ENCODE measurements at regions not wholly inside any gene's neighbourhood (a gene's known extent, or its start where the extent isn't known, plus 50 kb on each side); places are given as distances from the start of the nearest gene placed in this dataset.
"Not testable (repeated sequence)": the region's sequence is repeated elsewhere in the genome, so short reads cannot be mapped to it uniquely, and the experiment has no call there.

- H3K4me1 ChIP-seq: peaks cover 6 to 9% of the 10 kb centered on the region in 2 donors
- peak in 1 of 2 donors; percentile 13 for ATAC-seq
- intact Hi-C loops (cut with DNase I; ENCODE audit: low total_unique reads) (no loop called here), in situ Hi-C loops (cut with MboI; ENCODE audit: low sequenced_read_pairs in 4 of 4) (no loop called here)
- no peaks in the 10 kb centered on the region for H3K9me3 ChIP-seq
- no peak overlapping the region for H3K4me3 ChIP-seq
- TF ChIP-seq CTCF (IDR thresholded peaks at IDR 0.05 in 4 of 5, conservative IDR thresholded peaks at IDR 0.05 in 1 of 5) (no peak), POLR2A (IDR thresholded peaks at IDR 0.05) (no peak)
- no peak overlapping the region for H3K27ac ChIP-seq
- peaks cover 0 to 9% (median 0%) of the 10 kb centered on the region in 3 donors for H3K27me3 ChIP-seq
- no peaks in the 10 kb centered on the region for H3K36me3 ChIP-seq
- no peak for DNase-seq
These were observed 51.5 kb upstream of the ZNF469 start for GRCh38 chr16:88330971-88331890.

- Histone ChIP-seq H3K9me3 (no peaks in the 10 kb centered on the region), H3K27ac (no peak overlapping the region), H3K4me3 (no peak overlapping the region), H3K27me3 (peaks cover 0 to 9% (median 0%) of the 10 kb centered on the region in 3 donors), H3K4me1 (peaks cover 6 to 9% of the 10 kb centered on the region in 2 donors), H3K36me3 (no peaks in the 10 kb centered on the region)
- intact Hi-C loops (cut with DNase I; ENCODE audit: low total_unique reads) (no loop called here), in situ Hi-C loops (cut with MboI; ENCODE audit: low sequenced_read_pairs in 4 of 4) (no loop called here)
- TF ChIP-seq CTCF (IDR thresholded peaks at IDR 0.05 in 4 of 5, conservative IDR thresholded peaks at IDR 0.05 in 1 of 5): no peak
- no peak for TF ChIP-seq POLR2A (IDR thresholded peaks at IDR 0.05)
- DNase-seq (peak; percentile 50 to 76), ATAC-seq (peak; percentile 55 to 88)
These were observed 50.5 kb upstream of the ZNF469 start for GRCh38 chr16:88331989-88332920.

GRCh38 chr16:88332921-88333825 is 49.6 kb upstream of the ZNF469 start:
- DNase-seq; in situ Hi-C loops (cut with MboI; ENCODE audit: low sequenced_read_pairs in 4 of 4); intact Hi-C loops (cut with DNase I; ENCODE audit: low total_unique reads); H3K4me3 ChIP-seq; H3K36me3 ChIP-seq; ATAC-seq; H3K9me3 ChIP-seq; H3K4me1 ChIP-seq; H3K27ac ChIP-seq; H3K27me3 ChIP-seq: not testable (repeated sequence)

Measured in gastrocnemius medialis (tissue), 4 donors.